CD4-positive, alpha-beta T cell treated with Interleukin-4 for 1 hour (primary cell): ENCODE measurements at regions not wholly inside any gene's neighbourhood (a gene's known extent, or its start where the extent isn't known, plus 50 kb on each side); places are given as distances from the start of the nearest gene placed in this dataset.
"Not testable (repeated sequence)": the region's sequence is repeated elsewhere in the genome, so short reads cannot be mapped to it uniquely, and the experiment has no call there.

Experiments
- DNase-seq, 2 donors: peaks; one replicate each; pipeline ENCODE4 v3.0.0-alpha.2; 2020 to 2022

DNA sequence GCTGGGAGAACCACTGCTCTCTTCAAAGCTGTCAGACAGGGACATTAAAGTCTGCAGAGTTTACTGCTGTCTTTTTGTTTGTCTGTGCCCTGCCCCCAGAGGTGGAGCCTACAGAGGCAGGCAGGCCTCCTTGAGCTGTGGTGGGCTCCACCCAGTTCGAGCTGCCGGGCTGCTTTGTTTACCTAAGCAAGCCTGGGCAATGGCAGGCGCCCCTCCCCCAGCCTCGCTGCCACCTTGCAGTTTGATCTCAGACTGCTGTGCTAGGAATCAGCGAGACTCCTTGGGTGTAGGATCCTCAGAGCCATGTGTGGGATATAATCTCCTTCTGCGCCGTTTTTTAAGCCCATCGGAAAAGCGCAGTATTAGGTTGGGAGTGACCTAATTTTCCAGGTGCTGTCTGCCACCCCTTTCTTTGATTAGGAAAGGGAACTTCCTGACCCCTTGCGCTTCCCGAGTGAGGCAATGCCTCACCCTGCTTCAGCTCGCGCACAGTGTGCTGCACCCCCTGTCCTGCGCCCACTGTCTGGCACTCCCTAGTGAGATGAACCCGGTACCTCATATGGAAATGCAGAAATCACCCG is 298.3 kb upstream of the MIS18BP1 start:
- DNase-seq, result not testable (repeated sequence)

DNA sequence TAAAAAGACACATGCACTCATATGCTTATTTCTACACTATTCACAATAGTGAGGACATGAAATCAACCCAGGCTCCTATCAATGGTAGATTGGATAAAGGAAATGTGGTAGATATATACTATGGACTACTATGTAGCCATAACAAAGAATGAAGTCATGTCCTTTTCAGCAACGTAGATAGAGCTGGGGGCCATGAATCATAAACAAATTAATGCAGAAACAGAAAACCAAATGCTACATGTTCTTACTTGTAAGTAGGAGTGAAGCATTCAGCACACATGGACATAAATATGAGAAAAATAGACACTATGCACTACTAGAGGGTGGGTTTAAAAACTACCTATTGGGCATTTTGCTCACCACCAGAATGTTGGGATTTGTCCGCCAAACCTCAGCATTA is 278.0 kb upstream of the MIS18BP1 start:
- DNase-seq, result no peak

DNA sequence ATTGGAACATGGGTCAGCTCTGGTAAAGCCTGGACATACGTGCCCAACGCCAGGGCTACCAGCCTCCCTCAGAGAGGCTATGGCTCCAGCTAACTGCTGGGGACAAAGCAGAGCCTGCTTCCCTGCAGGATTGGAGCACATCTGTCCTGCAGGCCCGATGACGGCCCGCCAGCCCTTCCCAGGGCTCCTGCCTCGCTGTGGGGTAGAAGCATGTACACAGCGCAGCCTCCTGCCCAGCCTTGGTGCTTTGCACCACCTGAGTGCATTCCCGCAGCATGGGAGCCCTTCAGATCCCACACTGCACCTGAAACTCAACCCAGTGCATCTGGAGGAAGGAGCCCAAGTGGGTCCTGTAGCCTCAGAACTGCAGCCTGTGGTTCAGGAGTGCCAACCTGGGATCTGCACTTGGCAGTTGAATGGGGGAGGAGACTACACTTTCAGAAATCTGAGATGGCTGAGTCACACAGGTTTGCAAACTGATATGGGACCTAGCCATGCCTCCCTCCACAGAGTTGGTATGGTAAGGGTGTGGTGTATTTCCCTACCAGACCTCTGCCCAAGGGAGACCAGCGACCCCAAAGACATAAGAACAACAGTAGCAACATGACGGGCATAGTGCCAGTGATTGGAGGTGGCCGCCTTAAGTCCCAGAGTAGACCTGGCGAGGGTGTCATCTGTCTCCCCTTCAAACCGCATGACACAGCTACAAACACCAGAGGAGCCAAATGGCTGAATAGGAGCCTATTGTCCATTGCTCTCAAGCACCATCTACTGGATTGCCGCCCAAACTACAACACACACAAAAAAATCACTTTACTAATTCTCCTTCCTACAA is 273.9 kb upstream of the MIS18BP1 start:
- no peak for DNase-seq

DNA sequence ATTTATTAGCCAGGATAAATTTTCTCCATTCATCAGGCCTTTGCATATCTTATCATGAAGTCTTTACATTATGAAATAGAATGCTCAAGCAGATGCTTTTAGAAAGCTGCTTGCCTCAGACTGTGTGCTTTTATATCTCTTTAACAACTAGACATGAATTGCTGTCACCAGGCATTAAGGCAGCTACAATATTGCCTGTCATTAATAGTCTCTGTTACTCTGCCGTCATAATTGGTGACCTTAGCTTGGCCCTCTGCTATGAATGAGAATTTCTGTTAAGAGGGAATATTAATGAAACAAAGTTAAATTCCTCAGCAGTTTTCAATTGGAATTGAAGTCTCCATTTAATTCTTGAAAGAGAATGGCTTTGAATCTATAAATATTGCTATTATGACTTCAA is 266.8 kb upstream of the MIS18BP1 start:
- no peak for DNase-seq

DNA sequence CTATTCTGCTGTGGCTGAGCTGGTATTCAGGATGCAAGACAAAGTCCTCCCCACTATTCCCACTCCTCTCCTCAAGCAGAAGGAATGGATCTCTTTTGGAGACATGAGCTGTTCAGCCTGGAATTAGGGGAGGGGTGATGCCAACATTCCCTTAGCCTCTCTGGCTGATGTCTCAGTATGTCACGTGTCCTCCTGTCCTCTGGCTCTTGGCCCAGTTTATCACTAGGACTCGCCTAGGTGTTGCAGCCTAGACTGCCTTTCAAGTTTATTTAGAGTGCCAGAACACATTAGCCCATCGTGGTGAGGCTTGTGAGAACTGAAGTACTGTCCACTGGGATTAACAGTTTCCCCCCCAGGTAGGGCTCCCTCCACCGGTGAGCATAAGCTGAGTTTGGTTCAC is 239.9 kb upstream of the MIS18BP1 start:
- DNase-seq, result no peak

DNA sequence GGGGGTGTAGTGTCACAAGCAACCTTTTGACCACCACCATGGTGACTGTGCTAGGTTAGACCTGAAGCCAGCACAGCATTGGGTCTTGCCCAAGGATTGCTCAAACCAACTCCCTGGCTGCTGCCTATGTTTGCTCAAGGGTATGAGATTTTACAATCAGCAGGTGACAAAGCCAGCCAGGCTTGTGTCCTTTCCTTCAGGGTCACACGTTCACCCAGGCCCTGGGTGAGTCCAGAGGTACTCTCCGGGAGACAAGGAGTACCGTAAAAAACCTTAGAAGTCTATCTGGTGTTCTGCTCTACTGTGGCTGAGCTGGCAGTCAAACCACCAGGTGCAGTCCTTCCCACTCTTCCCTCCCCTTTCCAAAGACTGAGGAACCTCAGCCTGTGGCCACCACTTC is 238.9 kb upstream of the MIS18BP1 start:
- no peak for DNase-seq

DNA sequence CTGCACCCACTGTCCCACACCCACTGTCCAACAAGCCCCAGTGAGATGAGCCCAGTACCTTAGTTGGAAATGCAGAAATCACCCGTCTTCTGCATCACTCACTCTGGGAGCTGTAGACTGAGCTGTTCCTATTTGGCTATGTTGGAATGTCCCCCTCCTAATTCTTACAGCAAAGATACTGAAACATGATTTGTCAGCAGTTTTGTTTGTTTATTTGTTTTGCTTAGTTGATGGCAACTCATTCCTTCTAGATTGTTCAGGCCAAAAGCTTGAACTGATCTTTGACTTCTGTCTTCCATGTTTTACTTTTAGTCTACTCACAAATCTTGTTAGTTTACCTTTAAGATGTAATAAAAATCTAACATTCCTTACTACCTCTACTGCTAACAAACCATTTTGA is 233.6 kb upstream of the MIS18BP1 start:
- DNase-seq, result no peak

DNA sequence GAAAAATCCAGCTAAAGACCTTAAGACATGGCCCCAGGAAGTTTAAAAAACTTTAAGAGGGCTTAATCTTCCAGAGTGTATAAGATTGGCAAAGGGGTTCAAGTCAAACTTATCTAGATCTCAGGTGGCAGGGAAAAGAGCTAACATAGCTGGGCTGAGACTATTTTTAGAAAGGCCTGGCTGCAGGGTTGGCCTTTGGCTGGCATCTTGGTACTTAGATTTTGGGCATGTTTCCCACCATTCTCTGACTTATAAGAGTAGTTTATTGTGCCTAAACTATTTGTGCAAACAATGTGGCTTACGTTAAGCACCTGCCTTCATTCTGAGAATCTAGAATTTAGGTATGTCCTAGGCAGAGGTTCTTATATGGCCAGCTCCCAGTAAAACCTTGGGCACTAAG is 214.0 kb upstream of the MIS18BP1 start:
- no peak for DNase-seq

DNA sequence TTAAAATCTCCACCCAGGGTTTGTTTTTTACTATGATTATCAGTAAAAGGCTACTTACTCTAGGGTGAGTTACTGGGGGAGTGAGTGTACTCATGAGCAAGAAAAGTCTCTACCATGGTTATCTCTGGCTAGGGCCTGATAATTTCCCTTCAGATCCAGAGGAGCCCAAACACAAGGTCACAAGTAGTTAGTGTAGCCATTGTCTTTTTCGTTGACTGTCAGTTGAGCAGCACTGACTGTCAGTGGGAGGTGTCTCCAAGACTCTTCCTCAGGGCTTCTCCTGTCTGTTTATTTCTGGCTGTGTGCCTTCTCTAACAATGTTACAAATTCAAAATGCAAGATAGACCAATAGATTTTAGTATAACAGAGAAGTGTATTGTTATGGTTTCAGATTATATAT is 181.2 kb upstream of the MIS18BP1 start:
- no peak for DNase-seq

DNA sequence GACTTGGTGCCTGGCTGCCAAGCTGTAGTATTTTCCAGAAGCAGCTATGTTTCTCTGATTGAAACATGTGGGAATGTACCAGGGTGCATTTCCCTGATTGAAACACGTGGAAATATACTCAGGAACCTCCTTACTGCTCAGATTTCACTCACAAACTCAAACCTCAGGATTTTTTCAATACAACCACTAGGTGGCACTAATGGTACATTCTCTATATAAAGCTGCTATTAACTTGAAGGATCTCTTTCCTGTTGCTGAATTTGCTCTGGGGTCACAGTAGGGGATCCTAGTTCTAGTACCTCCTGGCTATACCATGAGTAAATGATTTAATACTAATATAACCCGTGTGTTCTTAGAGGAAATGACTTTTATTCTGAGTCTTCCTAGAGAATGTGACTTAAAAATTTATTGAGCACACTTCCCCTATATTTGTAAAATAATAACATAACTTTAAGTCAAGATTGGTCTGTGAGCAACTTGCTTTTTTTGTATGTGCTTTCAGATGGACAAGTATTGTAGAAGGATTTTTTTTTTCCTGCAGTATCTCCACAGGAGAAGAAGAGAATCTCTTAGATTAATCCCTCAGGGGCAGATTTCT is 173.8 kb upstream of the MIS18BP1 start:
- peak in 1 of 2 donors; percentile 21 for DNase-seq

DNA sequence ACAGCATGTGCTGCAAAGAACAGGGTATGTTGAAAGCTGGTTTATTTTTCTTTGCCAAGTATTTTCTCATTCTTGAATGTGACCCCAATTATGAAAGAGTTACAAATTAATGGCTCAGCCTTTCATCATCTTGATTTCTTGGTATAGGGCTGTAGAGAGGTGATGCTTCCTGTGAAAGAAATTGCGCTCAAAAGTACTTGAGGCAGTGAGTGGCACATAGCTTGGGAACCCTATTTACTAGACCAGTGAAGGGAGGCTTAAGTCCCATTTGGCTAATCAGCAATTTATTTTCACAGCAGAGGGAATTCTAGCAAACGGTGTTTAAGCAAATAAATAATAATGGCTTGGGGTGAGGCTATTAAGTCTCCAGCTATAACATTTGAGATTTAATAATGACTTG is 153.9 kb upstream of the MIS18BP1 start:
- no peak for DNase-seq

DNA sequence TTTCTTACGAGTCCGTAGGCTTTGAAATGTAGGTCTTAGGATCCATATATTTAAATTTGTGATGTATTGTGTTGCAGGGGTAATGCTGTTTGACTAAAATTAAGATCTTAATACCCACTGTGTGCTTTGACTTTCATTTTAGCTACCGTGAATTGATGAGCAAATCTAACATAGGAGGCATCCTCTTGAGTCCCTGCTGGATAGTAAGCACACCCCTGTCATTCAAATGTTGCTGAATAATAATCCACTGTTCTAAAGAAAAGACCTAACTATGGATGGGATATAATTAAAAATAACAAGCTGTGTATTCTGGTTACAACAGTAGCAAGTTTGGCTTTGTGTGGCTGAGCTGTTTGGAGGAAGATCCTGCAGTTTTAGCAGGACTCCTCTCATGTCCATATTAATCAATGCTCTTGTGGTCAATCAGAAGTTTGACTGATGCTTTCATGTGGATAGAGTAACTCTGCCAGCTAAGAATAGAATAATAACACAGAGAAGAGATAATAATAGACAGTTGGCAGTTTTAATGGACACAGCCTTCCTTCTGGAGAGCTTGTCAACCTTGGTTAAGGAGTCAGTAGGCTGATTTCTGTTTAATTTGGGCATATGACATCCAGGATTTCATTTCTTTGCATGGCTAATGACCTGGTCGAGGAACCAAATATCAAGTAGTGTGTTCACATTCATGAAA is 148.1 kb upstream of the MIS18BP1 start:
- DNase-seq, result no peak

DNA sequence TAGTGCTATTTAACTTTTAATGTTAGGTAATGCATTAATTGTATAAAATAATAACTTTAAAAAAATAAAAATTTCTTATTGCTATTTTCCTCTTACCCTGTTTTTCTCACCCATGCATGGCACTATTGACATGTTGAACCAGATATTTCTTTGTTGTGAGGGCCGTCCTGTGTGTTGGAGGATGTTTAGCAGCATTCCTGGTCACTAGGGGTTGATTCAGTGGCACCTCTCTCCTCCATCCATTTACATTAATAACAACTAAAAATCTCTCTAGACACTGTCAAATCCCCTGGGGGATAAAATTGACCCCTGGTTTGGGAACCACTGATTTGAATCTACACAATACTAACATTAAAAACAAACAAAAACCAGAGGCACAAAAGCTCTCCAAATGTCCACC is 147.5 kb upstream of the MIS18BP1 start:
- DNase-seq, result no peak

DNA sequence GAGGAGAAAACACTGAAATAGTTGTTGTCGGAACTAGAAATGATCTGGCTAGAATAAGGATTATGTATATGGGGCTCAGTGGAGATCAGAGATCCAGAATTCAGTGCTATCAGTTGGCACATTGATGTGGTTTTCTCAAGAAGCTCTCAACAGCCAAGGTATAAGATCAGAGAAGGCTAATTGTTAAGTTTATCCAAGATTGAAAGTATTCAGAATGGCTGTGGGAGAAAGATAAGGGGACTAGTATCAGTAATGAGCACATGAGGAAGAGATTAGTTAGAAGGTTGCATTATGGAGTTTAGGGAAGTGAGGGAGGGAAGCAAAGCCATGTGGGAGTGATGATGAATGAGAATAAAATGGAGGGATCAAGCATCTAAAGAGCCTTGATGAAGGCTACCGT is 128.1 kb upstream of the MIS18BP1 start:
- DNase-seq, result no peak

DNA sequence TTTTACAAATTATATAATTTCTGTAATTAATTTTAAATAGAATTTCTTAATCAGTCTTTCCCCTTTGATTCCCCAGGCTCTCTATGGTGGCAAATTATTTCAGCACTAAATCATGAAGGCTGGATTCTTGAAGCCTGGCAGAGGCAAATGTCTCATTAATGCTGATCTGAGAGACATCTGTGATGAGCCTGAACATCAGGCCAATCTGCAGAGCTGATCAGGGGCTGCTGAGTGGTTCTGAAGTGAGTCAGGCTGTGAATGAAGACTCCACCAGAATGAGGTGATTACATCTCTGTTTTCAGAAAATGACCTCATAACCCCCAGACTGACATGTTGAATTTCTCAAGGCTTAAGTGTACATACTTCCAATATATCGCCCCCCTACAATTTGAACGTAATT is 124.2 kb upstream of the MIS18BP1 start:
- DNase-seq, result no peak

DNA sequence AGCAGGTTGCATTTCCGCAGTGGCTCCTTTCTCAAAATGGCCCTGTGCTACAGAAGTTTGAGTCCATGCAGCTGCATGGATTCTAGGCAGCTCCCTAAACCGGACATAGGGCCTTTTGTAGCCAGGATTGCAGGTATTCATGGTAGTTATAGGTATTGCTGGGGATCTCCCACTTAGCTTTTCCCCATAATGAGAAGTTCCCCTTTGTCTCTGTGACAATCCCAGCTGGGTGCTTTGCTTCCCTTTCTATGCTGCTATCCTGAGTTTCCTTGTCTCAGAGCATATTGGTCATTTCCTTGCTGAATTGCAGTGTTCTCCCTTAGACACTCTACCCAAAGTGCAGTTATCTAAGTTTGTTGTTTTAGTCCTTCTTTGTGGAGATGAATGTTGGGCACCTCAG is 120.9 kb upstream of the MIS18BP1 start:
- no peak for DNase-seq

DNA sequence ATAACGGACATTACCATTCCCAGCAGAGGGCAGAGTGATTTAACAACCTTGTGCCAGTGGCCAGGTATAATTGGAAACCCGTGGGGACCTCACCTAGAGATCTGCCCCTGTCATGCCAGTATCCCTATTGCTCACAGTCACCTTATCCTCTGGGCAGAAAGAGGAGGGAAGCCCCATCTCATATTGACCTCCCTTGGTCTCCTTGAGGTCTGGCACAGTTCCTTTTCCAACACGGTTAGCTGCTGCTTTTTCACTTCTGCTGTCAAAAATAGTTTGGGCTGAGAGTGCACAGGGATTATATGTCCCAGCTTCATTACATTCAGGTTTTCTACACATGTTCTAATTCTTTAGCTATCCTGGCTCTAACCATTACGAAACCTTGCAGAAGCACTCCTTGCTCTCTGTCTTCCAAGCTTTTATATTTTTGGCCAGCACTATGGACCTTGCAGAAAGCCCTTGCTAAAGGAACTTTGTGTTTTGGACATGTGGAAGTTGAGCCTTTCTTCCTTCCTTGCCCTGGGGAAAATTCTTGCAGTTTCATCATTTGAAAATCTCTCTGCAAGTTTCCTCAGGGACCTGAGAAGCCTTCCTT is 111.7 kb upstream of the MIS18BP1 start:
- no peak for DNase-seq

DNA sequence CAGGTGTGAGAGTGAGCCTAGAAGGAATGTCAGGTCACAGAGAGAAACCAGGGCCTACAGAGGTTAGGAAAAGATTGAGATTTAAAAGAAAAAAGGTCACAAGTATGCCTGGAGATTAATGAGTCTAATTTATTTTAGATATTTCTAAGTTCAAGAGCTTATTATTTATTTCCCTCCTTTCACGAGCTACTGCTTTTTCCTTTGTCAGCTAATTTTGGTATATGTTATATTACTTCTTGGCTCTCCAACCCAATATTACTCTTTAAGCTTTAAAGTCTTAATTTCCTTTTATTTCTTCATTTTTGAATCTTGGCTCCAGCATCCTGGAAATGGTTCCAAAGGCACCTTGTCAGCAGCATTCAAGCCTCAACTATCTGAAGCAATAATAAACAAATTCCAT is 109.5 kb upstream of the MIS18BP1 start:
- DNase-seq, result no peak

DNA sequence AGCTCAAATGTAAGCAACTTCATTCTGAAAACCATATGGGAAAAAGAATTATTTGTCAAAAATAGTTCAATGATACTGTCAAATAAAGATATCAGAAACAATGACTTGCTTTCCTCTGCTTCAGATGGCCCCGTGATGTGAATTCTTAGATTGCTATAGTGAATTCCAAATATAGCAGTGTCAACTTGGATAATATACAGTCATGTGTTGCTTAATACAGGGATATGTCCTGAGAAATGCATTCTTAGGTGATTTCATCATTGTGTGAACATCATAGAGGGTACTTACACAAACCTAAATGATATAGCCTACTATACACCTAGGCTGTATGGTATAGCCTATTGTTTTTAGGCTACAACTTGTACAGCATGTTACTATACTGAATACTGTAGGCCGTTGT is 108.7 kb upstream of the MIS18BP1 start:
- no peak for DNase-seq

DNA sequence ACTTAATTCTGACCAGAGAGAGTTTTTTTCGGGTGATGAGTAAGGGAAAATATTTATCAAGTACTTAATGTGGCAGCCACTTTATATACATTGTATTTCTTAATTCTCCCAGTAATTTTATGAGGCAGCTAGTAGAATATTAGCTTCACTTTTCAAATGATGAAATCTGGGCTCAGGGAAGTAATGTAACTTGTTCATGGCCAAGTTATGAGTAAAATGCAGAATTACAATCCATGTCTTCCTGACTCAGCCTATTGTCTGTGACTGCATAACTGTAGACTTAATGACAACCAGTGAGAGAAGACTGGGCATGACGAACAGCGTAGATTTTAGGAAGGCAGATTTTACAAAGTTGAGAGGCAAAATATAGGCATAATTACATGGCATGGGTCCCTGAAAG is 106.7 kb upstream of the MIS18BP1 start:
- no peak for DNase-seq

DNA sequence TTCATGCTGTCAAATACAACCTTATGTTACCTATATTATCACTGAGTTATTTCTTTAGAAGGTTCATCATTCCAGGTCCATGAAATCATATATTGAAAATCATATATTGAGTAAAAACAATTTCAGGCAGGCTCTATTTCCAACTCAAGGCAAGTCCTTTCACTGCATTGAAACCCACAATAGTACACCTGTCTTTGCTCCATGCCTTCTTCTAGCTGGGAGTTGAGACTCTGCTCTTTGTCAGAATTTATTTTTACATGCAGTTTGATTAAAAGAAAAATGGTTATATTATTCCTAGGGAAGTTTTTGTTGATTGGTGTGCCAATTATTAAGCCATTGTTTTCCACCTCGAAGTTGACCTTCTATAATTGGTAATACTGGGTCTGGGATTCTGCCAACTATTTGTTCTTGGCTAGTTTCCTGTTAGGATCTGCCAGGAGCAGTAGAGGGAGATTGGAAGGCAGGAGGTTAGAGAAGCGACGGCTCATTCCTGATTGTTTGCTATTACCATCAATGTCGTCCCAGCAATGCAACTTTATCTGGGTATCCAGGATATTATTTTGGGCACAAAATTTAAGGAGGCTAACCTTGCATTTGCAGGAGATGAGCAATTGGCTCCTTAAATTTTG is 79.5 kb upstream of the MIS18BP1 start:
- no peak for DNase-seq

DNA sequence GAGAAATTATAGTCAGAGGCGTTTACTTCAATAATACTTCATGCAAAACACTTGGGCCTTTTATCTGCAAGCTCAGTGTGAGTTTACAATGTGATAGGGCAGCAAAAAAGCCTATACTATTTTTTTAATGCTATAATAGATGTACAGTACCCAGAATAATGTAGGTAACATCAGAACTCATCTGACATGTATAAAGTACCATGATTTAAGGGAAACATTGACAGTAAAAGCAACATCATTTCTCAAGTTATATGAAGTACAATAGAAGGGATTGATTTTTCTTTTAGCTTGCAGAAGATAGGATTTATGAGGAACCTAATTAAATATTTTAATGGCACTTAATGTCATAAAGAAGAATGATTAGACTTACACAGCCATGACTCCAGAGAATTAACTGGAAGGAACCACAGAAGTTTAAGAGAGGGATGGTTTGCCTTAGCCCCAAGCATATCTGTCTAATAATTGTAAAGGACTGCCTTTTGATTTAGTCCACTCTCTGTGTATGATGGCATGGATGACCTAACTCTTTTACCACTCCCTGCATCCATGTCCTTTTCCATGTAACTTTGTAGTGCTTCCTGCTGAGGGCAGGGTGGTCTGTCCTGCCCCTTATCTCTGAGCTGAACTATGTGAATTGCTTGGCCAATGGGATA is 55.9 kb upstream of the MIS18BP1 start:
- DNase-seq, result no peak
